IPS-15b (cell line): ENCODE measurements at regions not wholly inside any gene's neighbourhood (a gene's known extent, or its start where the extent isn't known, plus 50 kb on each side); places are given as distances from the start of the nearest gene placed in this dataset.

Experiments
- H3K27me3 ChIP-seq: one replicate; pipeline ENCODE4 v1.6.1; 2013; ENCODE audit warnings: low read length; ENCODE audit not compliant: control insufficient read depth, insufficient read depth
- H3K36me3 ChIP-seq: one replicate; pipeline ENCODE4 v1.6.1; 2013; ENCODE audit warnings: low read length; ENCODE audit not compliant: control insufficient read depth, insufficient read depth
- H3K4me1 ChIP-seq: one replicate; pipeline ENCODE4 v1.6.1; 2013; ENCODE audit warnings: mild to moderate bottlenecking, low read length; ENCODE audit not compliant: control insufficient read depth, insufficient read depth
- H3K4me3 ChIP-seq: one replicate; pipeline ENCODE4 v1.5.1; 2013; ENCODE audit warnings: low read depth, low read length
- H3K9ac ChIP-seq: one replicate; pipeline ENCODE4 v1.6.1; 2013; ENCODE audit warnings: low read depth, mild to moderate bottlenecking, low read length
- H3K9me3 ChIP-seq: one replicate; pipeline ENCODE4 v1.6.1; 2013; ENCODE audit warnings: mild to moderate bottlenecking, low read length; ENCODE audit not compliant: control insufficient read depth, insufficient read depth

DNA sequence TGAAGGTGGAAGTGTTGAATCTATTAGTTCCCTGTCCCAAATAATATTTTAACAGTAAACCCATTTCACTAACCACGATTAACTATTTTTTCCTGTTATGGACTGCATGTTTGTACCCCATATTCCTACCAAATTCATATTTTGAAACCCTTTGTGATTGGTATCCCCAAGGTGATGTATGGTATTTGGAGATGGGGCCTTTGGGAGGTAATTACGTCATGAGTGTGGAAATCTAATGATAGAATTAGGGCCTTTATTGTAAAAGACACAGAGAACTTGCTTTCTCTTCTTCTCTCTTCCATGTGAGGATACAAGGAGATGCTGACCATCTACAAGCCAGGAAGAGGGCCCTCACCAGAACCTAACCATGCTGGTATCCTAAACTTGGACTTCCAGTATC, 744.7 kb downstream of the DTWD2 start:
- no peaks in the 10 kb centered on the region for H3K27me3 ChIP-seq
- no peak overlapping the region for H3K9ac ChIP-seq
- H3K36me3 ChIP-seq = no peaks in the 10 kb centered on the region
- H3K4me1 ChIP-seq = no peaks in the 10 kb centered on the region
- H3K9me3 ChIP-seq = no peaks in the 10 kb centered on the region
- no peak overlapping the region for H3K4me3 ChIP-seq

DNA sequence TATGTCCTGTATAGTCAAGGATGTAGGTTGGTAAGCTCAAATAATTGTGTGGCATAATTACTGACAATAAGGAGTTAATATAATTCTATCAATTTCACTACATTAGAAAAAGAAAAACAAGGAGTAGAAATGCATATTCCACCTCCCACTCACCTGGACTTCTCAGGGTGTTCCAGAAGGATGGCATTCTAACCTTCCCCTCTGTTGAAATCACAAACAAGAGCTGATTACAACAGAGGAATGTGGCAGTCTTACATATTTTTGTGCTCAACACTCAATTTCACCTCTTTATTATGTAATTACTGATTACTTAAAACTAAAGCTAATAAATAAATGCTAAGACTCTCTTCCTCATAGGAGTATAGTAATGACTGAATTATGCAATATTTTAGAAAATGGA, 745.3 kb downstream of the DTWD2 start:
- no peaks in the 10 kb centered on the region for H3K4me1 ChIP-seq
- no peak overlapping the region for H3K9ac ChIP-seq
- H3K4me3 ChIP-seq = no peak overlapping the region
- no peaks in the 10 kb centered on the region for H3K27me3 ChIP-seq
- H3K36me3 ChIP-seq = no peaks in the 10 kb centered on the region
- no peaks in the 10 kb centered on the region for H3K9me3 ChIP-seq

DNA sequence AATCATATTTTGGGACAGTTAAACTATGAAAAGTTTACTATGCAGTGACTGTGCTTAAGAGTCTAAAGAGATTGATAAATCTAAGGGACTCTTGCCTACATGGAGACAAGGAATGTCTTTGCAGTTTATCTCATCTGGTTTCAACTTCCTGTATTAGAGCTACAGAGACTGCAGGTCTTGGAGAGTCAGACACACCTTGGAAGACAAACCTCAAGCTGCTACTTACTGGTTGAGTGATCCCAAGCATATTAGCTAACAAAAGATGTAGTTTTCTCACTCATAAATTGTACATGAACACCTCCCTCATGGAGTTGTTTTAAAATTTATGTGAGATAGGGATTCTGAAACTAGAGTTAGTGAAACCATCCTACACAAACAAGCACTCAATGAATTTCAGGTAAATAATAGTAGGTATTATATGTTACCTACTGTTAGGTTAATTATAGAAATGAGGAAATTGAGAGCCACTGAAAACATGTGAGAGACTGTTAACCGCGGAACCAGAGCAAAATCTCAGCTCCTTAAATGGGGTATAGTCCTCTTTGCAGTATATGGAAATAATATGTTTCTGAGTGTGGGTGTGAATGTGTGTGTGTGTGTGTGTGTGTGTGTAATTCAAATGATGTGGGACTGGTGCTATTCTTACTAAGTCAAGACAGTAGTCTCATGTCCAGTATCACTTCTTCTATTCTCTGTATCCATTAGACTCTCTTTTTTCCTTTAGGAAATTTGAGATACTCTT, 752.1 kb downstream of the DTWD2 start:
- Histone ChIP-seq H3K27me3 (no peaks in the 10 kb centered on the region), H3K36me3 (no peaks in the 10 kb centered on the region), H3K4me3 (no peak overlapping the region), H3K9ac (no peak overlapping the region), H3K9me3 (no peaks in the 10 kb centered on the region), H3K4me1 (no peaks in the 10 kb centered on the region)

- Histone ChIP-seq H3K9ac (no peak overlapping the region), H3K27me3 (no peaks in the 10 kb centered on the region), H3K4me3 (no peak overlapping the region), H3K9me3 (no peaks in the 10 kb centered on the region), H3K36me3 (no peaks in the 10 kb centered on the region), H3K4me1 (no peaks in the 10 kb centered on the region)
Measured at GRCh38 chr5:118233606-118234005, 754.7 kb downstream of the DTWD2 start.

DNA sequence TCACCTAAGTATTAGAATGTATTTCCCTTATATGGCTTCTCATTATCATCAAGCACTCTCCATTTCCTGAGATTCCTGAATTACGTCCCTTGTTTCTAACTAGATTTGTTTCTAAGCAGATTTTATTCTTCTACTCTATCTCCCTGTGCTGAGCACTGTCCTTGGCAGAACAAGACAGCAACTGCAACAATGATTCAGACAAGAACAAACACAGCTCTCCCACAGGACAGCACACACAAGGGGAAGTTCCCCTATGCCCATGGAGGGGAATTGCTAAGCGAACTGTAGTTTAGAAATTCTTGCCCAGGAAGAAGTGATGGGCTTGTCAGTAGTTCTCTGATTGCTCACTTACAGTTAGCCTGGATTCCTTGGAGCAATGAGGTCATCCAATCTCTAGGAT, 759.9 kb downstream of the DTWD2 start:
- H3K9ac ChIP-seq = no peak overlapping the region
- H3K36me3 ChIP-seq = no peaks in the 10 kb centered on the region
- H3K27me3 ChIP-seq = no peaks in the 10 kb centered on the region

DNA sequence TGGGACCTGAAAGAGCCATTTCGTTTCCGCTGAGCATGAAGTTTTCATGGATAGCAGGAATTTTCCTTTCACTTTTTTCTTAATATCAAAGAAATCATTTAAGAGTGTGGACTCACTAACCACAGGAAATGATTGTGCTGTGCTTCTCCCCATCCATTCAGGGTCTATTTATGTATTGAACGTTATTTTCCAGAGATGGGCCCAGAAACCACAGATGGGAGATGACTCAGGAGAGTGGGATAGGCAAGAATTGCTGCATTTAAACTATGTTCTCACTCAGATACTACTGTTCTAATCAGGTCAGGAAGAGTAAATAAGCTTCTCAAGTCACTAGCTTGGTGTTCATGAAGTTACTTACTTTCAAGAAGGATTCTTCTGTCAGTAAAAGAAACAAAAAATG, 763.8 kb downstream of the DTWD2 start:
- Histone ChIP-seq H3K36me3 (no peaks in the 10 kb centered on the region), H3K27me3 (no peaks in the 10 kb centered on the region), H3K9ac (no peak overlapping the region), H3K4me3 (no peak overlapping the region), H3K4me1 (no peaks in the 10 kb centered on the region), H3K9me3 (no peaks in the 10 kb centered on the region)

More for the DNA sequence above, 759.9 kb downstream of the DTWD2 start:
- Histone ChIP-seq H3K9me3 (no peaks in the 10 kb centered on the region), H3K4me3 (no peak overlapping the region), H3K4me1 (no peaks in the 10 kb centered on the region)

DNA sequence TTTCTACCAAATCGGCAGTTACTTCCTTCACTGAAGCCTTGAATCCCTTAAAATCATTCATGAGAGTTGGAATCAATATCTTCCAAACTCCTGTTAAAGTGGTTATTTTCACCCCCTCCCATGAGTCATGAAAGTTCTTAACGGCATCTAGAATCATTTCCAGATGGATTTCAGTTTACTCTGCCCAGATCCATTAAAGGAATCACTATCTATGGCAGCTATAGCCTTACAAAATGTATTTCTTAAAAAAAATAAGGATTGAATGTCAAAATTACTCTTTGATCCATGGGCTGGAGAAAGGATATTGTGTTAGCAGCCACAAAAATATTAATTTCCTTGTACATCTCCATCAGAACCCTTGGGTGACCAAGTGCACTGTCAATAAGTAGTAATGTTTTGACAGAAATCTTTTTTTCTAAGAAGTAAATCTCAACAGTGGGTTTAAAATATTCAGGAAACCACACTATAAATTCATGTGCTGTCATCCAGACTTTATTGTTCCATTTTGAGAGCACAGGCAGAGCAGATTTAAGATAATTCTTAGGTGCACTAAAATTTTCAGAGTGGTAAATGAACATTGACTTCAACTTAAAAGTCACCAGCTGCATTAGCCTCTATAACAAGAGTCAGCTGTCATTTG, 767.7 kb downstream of the DTWD2 start:
- Histone ChIP-seq H3K36me3 (no peaks in the 10 kb centered on the region), H3K4me1 (no peaks in the 10 kb centered on the region), H3K4me3 (no peak overlapping the region), H3K27me3 (no peaks in the 10 kb centered on the region), H3K9me3 (no peaks in the 10 kb centered on the region), H3K9ac (no peak overlapping the region)

DNA sequence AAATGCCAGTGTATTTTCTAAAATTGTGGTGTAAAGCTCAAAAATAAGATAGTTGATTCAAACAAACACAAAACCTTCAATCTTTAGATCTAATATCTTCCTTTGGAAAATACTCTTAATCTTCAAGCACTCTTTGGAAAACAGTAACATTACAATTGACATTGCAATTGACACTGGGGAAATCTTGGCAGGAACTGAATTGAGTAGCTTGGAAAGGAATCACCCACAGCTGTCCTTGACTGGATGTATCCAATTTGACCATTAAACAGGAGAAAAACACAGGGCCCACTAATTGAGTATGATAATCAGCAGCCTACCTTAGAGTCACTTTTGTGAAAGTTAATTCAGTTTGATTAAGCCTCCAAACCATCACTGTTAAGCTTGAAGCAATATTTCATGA, 776.7 kb downstream of the DTWD2 start:
- Histone ChIP-seq H3K36me3 (no peaks in the 10 kb centered on the region), H3K27me3 (no peaks in the 10 kb centered on the region), H3K9me3 (no peaks in the 10 kb centered on the region), H3K9ac (no peak overlapping the region), H3K4me1 (no peaks in the 10 kb centered on the region), H3K4me3 (no peak overlapping the region)

GRCh38 chr5:118208031-118208453, 780.3 kb downstream of the DTWD2 start:
- Histone ChIP-seq H3K4me1 (no peaks in the 10 kb centered on the region), H3K27me3 (no peaks in the 10 kb centered on the region), H3K36me3 (no peaks in the 10 kb centered on the region), H3K4me3 (no peak overlapping the region), H3K9ac (no peak overlapping the region), H3K9me3 (no peaks in the 10 kb centered on the region)

DNA sequence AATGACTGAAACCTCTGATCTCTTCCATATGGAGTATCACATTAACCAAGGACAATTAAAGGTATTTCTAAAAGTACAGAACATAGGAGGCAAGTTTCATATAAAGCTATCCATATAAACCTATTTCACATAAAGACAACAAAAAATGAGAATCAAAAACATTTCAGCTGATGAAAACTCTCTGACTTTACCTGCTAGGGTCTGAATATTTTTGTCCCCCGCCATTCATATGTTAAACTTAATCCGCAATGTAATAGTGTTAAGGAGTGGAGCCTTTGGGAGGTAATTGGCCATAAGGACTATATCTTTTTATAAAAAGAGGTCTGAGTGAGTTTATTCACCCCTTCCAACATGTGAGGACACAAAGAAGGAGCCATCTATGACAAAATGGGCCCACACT, 788.5 kb downstream of the DTWD2 start:
- Histone ChIP-seq H3K36me3 (no peaks in the 10 kb centered on the region), H3K9ac (no peak overlapping the region), H3K9me3 (no peaks in the 10 kb centered on the region), H3K27me3 (no peaks in the 10 kb centered on the region), H3K4me3 (no peak overlapping the region), H3K4me1 (peaks cover 15% of the 10 kb centered on the region)

DNA sequence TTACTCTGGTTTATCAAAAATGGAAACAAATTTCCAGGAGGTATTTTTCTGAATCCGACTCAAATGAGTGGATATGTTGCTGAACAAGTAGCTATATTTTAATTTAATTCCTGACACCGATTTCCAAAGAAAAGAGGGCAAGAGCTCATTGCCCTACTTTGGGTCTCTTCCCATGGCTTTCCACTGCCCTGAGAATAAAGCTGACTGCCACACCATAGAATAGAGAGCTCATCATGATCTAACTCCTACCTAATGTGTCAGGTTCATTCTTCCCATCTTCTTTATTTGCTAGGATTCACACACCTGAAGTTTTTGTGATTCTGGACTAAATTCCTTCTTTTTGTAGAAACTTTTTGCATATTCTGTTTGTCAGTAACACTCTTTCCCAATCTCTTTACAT, 792.1 kb downstream of the DTWD2 start:
- Histone ChIP-seq H3K4me1 (peaks cover 15% of the 10 kb centered on the region), H3K9me3 (no peaks in the 10 kb centered on the region), H3K4me3 (no peak overlapping the region), H3K36me3 (no peaks in the 10 kb centered on the region), H3K27me3 (no peaks in the 10 kb centered on the region), H3K9ac (no peak overlapping the region)

- H3K9me3 ChIP-seq = no peaks in the 10 kb centered on the region
- H3K9ac ChIP-seq = no peak overlapping the region
- no peaks in the 10 kb centered on the region for H3K36me3 ChIP-seq
- H3K4me3 ChIP-seq = no peak overlapping the region
- H3K27me3 ChIP-seq = no peaks in the 10 kb centered on the region
- peaks cover 15% of the 10 kb centered on the region for H3K4me1 ChIP-seq
Measured at GRCh38 chr5:118195211-118195610, 793.1 kb downstream of the DTWD2 start.
